PC-3 (cell line): ENCODE measurements at regions not wholly inside any gene's neighbourhood (a gene's known extent, or its start where the extent isn't known, plus 50 kb on each side); places are given as distances from the start of the nearest gene placed in this dataset.

Source experiments
- EZH2 ChIP-seq: fragments of 300-600 bp; sonication (generic); IDR thresholded peaks from one replicate; pipeline ENCODE4 v1.6.1; 2017; ENCODE audit warnings: antibody characterized with exemption, mild to moderate bottlenecking, low read length; ENCODE audit not compliant: unreplicated experiment
- EZH2phosphoT487 ChIP-seq: fragments of 300-600 bp; sonication (generic); IDR thresholded peaks from 2 replicates; pipeline ENCODE4 v1.6.1; 2018; ENCODE audit warnings: mild to moderate bottlenecking, antibody characterized with exemption, low read length, borderline replicate concordance
- TF ChIP-seq, protein P1 (sequence below): fragments of 300-600 bp; sonication (generic); conservative IDR thresholded peaks from 2 replicates; pipeline ENCODE4 v1.5.1; 2017; ENCODE audit warnings: antibody characterized with exemption, low read depth, mild to moderate bottlenecking, low read length

- TF ChIP-seq, protein P1, sequence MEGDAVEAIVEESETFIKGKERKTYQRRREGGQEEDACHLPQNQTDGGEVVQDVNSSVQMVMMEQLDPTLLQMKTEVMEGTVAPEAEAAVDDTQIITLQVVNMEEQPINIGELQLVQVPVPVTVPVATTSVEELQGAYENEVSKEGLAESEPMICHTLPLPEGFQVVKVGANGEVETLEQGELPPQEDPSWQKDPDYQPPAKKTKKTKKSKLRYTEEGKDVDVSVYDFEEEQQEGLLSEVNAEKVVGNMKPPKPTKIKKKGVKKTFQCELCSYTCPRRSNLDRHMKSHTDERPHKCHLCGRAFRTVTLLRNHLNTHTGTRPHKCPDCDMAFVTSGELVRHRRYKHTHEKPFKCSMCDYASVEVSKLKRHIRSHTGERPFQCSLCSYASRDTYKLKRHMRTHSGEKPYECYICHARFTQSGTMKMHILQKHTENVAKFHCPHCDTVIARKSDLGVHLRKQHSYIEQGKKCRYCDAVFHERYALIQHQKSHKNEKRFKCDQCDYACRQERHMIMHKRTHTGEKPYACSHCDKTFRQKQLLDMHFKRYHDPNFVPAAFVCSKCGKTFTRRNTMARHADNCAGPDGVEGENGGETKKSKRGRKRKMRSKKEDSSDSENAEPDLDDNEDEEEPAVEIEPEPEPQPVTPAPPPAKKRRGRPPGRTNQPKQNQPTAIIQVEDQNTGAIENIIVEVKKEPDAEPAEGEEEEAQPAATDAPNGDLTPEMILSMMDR, result no peak
- TF ChIP-seq EZH2 (no peak), EZH2phosphoT487 (no peak)
Measured at GRCh38 chr6:134564705-134565104, 246.8 kb upstream of the SGK1 start.
